GM21447 (cell line): ENCODE measurements at regions not wholly inside any gene's neighbourhood (a gene's known extent, or its start where the extent isn't known, plus 50 kb on each side); places are given as distances from the start of the nearest gene placed in this dataset.

Experiments used
- ATAC-seq: cut with Tn5 transposase; IDR thresholded peaks from one replicate; pipeline ENCODE4 v1.9.1; 2021; ENCODE audit not compliant: unreplicated experiment

GRCh38 chr22:47449508-47450270 lies 687.2 kb downstream of the TBC1D22A start:
- ATAC-seq, result no peak

- ATAC-seq, result no peak
These were observed 686.1 kb downstream of the TBC1D22A start for GRCh38 chr22:47448231-47449223.

- no peak for ATAC-seq
These were observed 684.7 kb downstream of the TBC1D22A start for GRCh38 chr22:47446821-47447810.

- no peak for ATAC-seq
These were observed 683.9 kb downstream of the TBC1D22A start for GRCh38 chr22:47446331-47446730.

- no peak for ATAC-seq
These were observed 683.4 kb downstream of the TBC1D22A start for GRCh38 chr22:47445716-47446290.

GRCh38 chr22:47445212-47445611 lies 682.8 kb downstream of the TBC1D22A start:
- no peak for ATAC-seq

- ATAC-seq, result no peak
These were observed 682.3 kb downstream of the TBC1D22A start for GRCh38 chr22:47444746-47445065.

GRCh38 chr22:47443836-47444745 lies 681.6 kb downstream of the TBC1D22A start:
- no peak for ATAC-seq

- no peak for ATAC-seq
These were observed 680.4 kb downstream of the TBC1D22A start for GRCh38 chr22:47442821-47443220.

- ATAC-seq, result no peak
These were observed 677.3 kb downstream of the TBC1D22A start for GRCh38 chr22:47439643-47440265.

- ATAC-seq, result no peak
These were observed 675.2 kb downstream of the TBC1D22A start for GRCh38 chr22:47437636-47438035.

- no peak for ATAC-seq
These were observed 674.7 kb downstream of the TBC1D22A start for GRCh38 chr22:47437110-47437509.

- no peak for ATAC-seq
These were observed 673.4 kb downstream of the TBC1D22A start for GRCh38 chr22:47435826-47436225.

GRCh38 chr22:47435204-47435487 lies 672.7 kb downstream of the TBC1D22A start:
- no peak for ATAC-seq

GRCh38 chr22:47434336-47435203 lies 672.1 kb downstream of the TBC1D22A start:
- ATAC-seq, result no peak

- no peak for ATAC-seq
These were observed 671.2 kb downstream of the TBC1D22A start for GRCh38 chr22:47433627-47434026.

- ATAC-seq, result no peak
These were observed 670.2 kb downstream of the TBC1D22A start for GRCh38 chr22:47432683-47433082.
